PFSK-1 (cell line): ENCODE measurements at regions not wholly inside any gene's neighbourhood (a gene's known extent, or its start where the extent isn't known, plus 50 kb on each side); places are given as distances from the start of the nearest gene placed in this dataset.

Experiments used
- FOXP2 ChIP-seq: optimal IDR thresholded peaks from 2 replicates; pipeline ENCODE3; 2011; ENCODE audit warnings: borderline replicate concordance, control low read depth, inconsistent platforms; ENCODE audit not compliant: insufficient read depth; ENCODE audit errors: extremely low read length, extremely low read depth
- POLR2AphosphoS5 ChIP-seq: IDR thresholded peaks from 2 replicates; pipeline ENCODE4 v1.6.1; 2012; ENCODE audit warnings: low read depth, mild to moderate bottlenecking, control low read depth, low read length, moderate library complexity
- REST ChIP-seq, 2 experiments: IDR thresholded peaks; 2 replicates each; pipeline versions ENCODE4 v1.6.1 to v1.8.0; 2011 to 2012; ENCODE audit warnings: low read depth in 2 of 2, low read length in 2 of 2, control low read depth in 1 of 2, inconsistent platforms in 1 of 2, mild to moderate bottlenecking in 1 of 2, moderate library complexity in 1 of 2; ENCODE audit not compliant: insufficient read depth in 1 of 2

GRCh38 chr18:61236356-61237057, 96.7 kb upstream of the CDH20 start:
- TF ChIP-seq POLR2AphosphoS5 = no peak
- no peak for TF ChIP-seq REST (IDR thresholded peaks at IDR 0.05; ENCODE audit: insufficient read depth in 1 of 2, low read depth in 2 of 2, low read length in 2 of 2)
- TF ChIP-seq FOXP2 = no peak
